ENCODE measurements at regions not wholly inside any gene's neighbourhood (a gene's known extent, or its start where the extent isn't known, plus 50 kb on each side); places are given as distances from the start of the nearest gene placed in this dataset.

DNA sequence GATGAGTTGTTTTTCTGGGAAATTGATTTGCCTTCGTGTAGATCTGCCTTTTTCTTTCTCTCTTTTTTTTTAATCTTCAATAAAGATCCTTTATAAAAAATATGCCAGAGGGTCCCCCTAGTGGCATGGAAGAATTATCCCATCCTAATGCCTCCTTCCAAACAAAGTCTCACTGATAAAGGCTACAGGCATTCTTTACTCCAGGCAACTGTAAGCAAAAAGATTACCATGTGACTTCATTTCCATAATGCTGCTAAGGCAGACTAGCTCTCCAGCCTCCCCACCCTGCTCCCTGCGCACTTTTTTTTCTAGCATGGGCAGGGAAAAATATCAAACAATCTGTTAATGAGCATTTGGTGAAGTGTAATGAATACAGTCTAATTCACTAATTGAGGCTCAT is 220.2 kb upstream of the CDH8 start:
- Histone ChIP-seq H3K27me3 (no peaks in the 10 kb centered on the region), H3K4me3 (no peak overlapping the region), H3K4me1 (no peaks in the 10 kb centered on the region), H3K36me3 (no peaks in the 10 kb centered on the region), H3K9me3 (no peaks in the 10 kb centered on the region), H3K27ac (no peak overlapping the region)
- WGBS, 4 donors, result 19 to 28% (median 21%) methylated on average over 2 of the region's 2 CpGs
- intact Hi-C loops (cut with DNase I), result no loop called here
- DNase-seq (no peak), ATAC-seq (no peak)
- TF ChIP-seq POLR2A (IDR thresholded peaks at IDR 0.05), result no peak
- TF ChIP-seq, protein P1, sequence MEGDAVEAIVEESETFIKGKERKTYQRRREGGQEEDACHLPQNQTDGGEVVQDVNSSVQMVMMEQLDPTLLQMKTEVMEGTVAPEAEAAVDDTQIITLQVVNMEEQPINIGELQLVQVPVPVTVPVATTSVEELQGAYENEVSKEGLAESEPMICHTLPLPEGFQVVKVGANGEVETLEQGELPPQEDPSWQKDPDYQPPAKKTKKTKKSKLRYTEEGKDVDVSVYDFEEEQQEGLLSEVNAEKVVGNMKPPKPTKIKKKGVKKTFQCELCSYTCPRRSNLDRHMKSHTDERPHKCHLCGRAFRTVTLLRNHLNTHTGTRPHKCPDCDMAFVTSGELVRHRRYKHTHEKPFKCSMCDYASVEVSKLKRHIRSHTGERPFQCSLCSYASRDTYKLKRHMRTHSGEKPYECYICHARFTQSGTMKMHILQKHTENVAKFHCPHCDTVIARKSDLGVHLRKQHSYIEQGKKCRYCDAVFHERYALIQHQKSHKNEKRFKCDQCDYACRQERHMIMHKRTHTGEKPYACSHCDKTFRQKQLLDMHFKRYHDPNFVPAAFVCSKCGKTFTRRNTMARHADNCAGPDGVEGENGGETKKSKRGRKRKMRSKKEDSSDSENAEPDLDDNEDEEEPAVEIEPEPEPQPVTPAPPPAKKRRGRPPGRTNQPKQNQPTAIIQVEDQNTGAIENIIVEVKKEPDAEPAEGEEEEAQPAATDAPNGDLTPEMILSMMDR (IDR thresholded peaks at IDR 0.05), result peak in 3 of 12 donors; percentile 6 to 13 (median 8)

DNA sequence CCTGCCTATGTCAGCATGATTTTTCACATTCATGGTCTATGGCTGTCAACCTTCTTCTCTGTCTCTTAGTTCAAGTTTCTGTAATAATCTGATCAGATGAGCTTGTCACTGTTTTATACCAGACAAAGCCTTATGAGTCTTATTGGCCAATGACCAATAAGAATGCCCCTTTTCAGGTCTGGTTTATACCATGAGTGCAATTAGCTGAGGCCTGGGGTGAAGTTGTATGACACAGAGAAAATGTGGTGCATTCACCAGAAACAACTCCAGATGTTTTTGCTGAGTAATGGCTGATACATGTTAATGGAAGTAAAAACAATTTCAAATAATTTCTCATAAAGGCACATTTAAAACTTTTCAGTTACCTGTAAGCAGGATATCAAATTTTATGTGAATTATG is 218.6 kb upstream of the CDH8 start:
- no peak overlapping the region for H3K4me3 ChIP-seq
- H3K9me3 ChIP-seq, result no peaks in the 10 kb centered on the region
- TF ChIP-seq POLR2A (IDR thresholded peaks at IDR 0.05), result no peak
- TF ChIP-seq, protein P1 (IDR thresholded peaks at IDR 0.05), result no peak
- DNase-seq, result no peak
- no peaks in the 10 kb centered on the region for H3K27me3 ChIP-seq
- intact Hi-C loops (cut with DNase I), result no loop called here
- H3K4me1 ChIP-seq, result no peaks in the 10 kb centered on the region
- no peaks in the 10 kb centered on the region for H3K36me3 ChIP-seq
- no peak for ATAC-seq
- H3K27ac ChIP-seq, result no peak overlapping the region

DNA sequence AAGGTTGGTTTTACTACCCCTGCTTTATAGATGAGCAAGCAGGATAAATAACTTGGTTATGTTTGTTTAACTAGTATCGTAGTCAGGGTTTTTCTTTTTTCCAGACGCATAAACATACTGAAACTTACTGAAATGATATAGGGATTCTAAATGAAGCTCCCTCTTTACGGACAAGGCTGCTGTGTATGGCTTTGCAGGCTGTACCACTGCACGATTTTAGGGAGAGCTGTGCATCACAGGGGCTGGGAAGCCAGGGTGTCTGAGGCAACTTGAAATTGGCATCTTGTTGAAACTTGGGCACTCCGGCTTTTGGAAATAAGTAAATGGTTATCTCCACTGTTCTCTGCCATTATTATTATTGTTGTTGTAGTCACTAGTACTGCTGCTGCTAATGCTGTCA is 218.1 kb upstream of the CDH8 start:
- no peaks in the 10 kb centered on the region for H3K27me3 ChIP-seq
- WGBS, 4 donors, result 75 to 87% (median 81%) methylated on average over 5 of the region's 5 CpGs
- no peaks in the 10 kb centered on the region for H3K36me3 ChIP-seq
- no peak for ATAC-seq
- no peaks in the 10 kb centered on the region for H3K4me1 ChIP-seq
- no peak overlapping the region for H3K4me3 ChIP-seq
- DNase-seq, result no peak
- no peak for TF ChIP-seq POLR2A (IDR thresholded peaks at IDR 0.05)
- TF ChIP-seq, protein P1 (IDR thresholded peaks at IDR 0.05), result no peak
- no peak overlapping the region for H3K27ac ChIP-seq
- intact Hi-C loops (cut with DNase I), result no loop called here
- H3K9me3 ChIP-seq, result no peaks in the 10 kb centered on the region

DNA sequence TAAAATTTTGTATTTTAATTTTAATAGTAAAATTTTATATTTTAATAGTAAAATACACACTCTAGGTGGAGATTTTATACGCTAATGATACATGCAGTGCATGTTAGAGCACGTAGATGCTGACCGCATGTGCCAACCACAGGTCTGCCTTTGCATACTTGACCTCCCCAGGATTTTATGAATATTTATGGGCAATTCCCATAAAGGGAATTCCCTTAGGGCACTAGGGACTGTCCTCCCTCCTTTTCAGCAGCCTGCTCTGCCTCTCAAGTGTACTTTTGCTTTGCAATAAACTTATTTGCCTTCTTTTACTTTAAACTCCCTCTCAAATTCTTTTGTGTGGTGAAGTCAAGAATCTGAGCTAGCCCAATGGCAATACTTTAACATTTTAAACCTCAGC is 217.7 kb upstream of the CDH8 start:
- WGBS, 4 donors, result 91 to 94% (median 92%) methylated on average over 3 of the region's 3 CpGs
- DNase-seq, result no peak
- Histone ChIP-seq H3K27ac (no peak overlapping the region), H3K9me3 (no peaks in the 10 kb centered on the region), H3K4me3 (no peak overlapping the region), H3K4me1 (no peaks in the 10 kb centered on the region), H3K36me3 (no peaks in the 10 kb centered on the region), H3K27me3 (no peaks in the 10 kb centered on the region)
- no peak for ATAC-seq
- intact Hi-C loops (cut with DNase I), result no loop called here
- TF ChIP-seq, protein P1 (IDR thresholded peaks at IDR 0.05), result no peak
- TF ChIP-seq POLR2A (IDR thresholded peaks at IDR 0.05), result no peak
